ENCODE measurements at regions not wholly inside any gene's neighbourhood (a gene's known extent, or its start where the extent isn't known, plus 50 kb on each side); places are given as distances from the start of the nearest gene placed in this dataset.
A peak's percentile ranks its signal among the peaks of the same experiment; 100 is the strongest.

GRCh38 chr9:764105-764524, 77.4 kb upstream of the DMRT1 start (continued):
- TF ChIP-seq MTERF4 (CRISPR knock-in tag; IDR thresholded peaks at IDR 0.05) (no peak), ZFX (CRISPR knock-in tag; IDR thresholded peaks at IDR 0.05; ENCODE audit: low read depth) (peak; percentile 22; the same call in 1 of the 2 replicates), ZNF670 (CRISPR knock-in tag; IDR thresholded peaks at IDR 0.05; ENCODE audit: borderline replicate concordance) (no peak), NFIC (IDR thresholded peaks at IDR 0.05; ENCODE audit: low read length) (no peak), NFYB (CRISPR knock-in tag; IDR thresholded peaks at IDR 0.05) (no peak), ZNF891 (CRISPR knock-in tag; IDR thresholded peaks at IDR 0.05) (no peak), RERE (CRISPR knock-in tag; IDR thresholded peaks at IDR 0.05; ENCODE audit: low read depth) (no peak), MIER3 (CRISPR knock-in tag; IDR thresholded peaks at IDR 0.05; ENCODE audit: borderline replicate concordance) (0 out of 2 replicates have a peak, but pooled peaks have one; percentile 24), KLF6 (CRISPR knock-in tag; IDR thresholded peaks at IDR 0.05) (no peak), GPN1 (CRISPR knock-in tag; IDR thresholded peaks at IDR 0.05; ENCODE audit: borderline replicate concordance) (no peak), CTCF (CRISPR knock-in tag; IDR thresholded peaks at IDR 0.05) (peak; percentile 90), BCL6 (CRISPR knock-in tag; IDR thresholded peaks at IDR 0.05) (0 out of 2 replicates have a peak, but pooled peaks have one; percentile 6)
- TF ChIP-seq, protein P1, sequence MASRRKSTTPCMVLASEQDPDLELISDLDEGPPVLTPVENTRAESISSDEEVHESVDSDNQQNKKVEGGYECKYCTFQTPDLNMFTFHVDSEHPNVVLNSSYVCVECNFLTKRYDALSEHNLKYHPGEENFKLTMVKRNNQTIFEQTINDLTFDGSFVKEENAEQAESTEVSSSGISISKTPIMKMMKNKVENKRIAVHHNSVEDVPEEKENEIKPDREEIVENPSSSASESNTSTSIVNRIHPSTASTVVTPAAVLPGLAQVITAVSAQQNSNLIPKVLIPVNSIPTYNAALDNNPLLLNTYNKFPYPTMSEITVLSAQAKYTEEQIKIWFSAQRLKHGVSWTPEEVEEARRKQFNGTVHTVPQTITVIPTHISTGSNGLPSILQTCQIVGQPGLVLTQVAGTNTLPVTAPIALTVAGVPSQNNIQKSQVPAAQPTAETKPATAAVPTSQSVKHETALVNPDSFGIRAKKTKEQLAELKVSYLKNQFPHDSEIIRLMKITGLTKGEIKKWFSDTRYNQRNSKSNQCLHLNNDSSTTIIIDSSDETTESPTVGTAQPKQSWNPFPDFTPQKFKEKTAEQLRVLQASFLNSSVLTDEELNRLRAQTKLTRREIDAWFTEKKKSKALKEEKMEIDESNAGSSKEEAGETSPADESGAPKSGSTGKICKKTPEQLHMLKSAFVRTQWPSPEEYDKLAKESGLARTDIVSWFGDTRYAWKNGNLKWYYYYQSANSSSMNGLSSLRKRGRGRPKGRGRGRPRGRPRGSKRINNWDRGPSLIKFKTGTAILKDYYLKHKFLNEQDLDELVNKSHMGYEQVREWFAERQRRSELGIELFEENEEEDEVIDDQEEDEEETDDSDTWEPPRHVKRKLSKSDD (CRISPR knock-in tag; IDR thresholded peaks at IDR 0.05; ENCODE audit: low read depth): 0 out of 2 replicates have a peak, but pooled peaks have one; percentile 60
- TF ChIP-seq, protein P2, sequence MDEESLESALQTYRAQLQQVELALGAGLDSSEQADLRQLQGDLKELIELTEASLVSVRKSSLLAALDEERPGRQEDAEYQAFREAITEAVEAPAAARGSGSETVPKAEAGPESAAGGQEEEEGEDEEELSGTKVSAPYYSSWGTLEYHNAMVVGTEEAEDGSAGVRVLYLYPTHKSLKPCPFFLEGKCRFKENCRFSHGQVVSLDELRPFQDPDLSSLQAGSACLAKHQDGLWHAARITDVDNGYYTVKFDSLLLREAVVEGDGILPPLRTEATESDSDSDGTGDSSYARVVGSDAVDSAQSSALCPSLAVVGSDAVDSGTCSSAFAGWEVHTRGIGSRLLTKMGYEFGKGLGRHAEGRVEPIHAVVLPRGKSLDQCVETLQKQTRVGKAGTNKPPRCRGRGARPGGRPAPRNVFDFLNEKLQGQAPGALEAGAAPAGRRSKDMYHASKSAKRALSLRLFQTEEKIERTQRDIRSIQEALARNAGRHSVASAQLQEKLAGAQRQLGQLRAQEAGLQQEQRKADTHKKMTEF (CRISPR knock-in tag; IDR thresholded peaks at IDR 0.05): no peak
- TF ChIP-seq, protein P3, sequence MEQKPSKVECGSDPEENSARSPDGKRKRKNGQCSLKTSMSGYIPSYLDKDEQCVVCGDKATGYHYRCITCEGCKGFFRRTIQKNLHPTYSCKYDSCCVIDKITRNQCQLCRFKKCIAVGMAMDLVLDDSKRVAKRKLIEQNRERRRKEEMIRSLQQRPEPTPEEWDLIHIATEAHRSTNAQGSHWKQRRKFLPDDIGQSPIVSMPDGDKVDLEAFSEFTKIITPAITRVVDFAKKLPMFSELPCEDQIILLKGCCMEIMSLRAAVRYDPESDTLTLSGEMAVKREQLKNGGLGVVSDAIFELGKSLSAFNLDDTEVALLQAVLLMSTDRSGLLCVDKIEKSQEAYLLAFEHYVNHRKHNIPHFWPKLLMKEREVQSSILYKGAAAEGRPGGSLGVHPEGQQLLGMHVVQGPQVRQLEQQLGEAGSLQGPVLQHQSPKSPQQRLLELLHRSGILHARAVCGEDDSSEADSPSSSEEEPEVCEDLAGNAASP (CRISPR knock-in tag; IDR thresholded peaks at IDR 0.05; ENCODE audit: borderline replicate concordance): 0 out of 2 replicates have a peak, but pooled peaks have one; percentile 31

Measured in HepG2 (cell line).